Sigmoid colon (tissue), 4 donors: ENCODE measurements at regions not wholly inside any gene's neighbourhood (a gene's known extent, or its start where the extent isn't known, plus 50 kb on each side); places are given as distances from the start of the nearest gene placed in this dataset.

Source experiments
- CTCF ChIP-seq, 4 experiments: fragments of 450-650 bp in 3 of 4; fragments of 200-600 bp in 1 of 4; IDR thresholded peaks; one replicate each; pipeline ENCODE4 v1.5.1; 2016 to 2019; ENCODE audit warnings: antibody characterized with exemption in 4 of 4, mild to moderate bottlenecking in 3 of 4, moderate library complexity in 2 of 4
- EP300 ChIP-seq, 4 donors: sonication (generic); formaldehyde crosslinking; IDR thresholded peaks; one replicate each; pipeline ENCODE4 v1.6.1; 2017; ENCODE audit warnings: antibody characterized with exemption in 4 of 4

- TF ChIP-seq EP300 (IDR thresholded peaks at IDR 0.05) (no peak), CTCF (IDR thresholded peaks at IDR 0.05) (no peak)
Measured at GRCh38 chrX:34382416-34382815, 250.3 kb upstream of the FAM47A start.
